ENCODE measurements at regions not wholly inside any gene's neighbourhood (a gene's known extent, or its start where the extent isn't known, plus 50 kb on each side); places are given as distances from the start of the nearest gene placed in this dataset.

DNA sequence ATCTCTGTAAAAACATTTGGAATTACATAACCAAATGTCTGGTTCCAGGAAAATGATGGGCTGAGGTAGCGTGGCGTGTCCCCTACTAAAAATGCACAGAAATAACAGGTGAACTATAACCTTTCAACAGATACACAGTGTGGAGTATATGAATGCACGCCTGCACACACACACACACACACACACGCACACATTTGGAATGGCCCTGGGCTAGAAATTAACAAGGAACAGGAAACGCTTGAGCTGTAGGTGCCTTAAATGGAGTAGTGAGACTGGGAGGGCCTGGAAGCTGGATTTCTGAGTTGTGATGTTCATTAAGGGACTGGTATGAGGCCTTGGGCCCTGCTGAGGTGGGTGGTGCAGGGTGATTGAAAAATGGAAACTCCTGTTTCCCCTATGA lies 246.5 kb upstream of the C1orf174 start:
- DNase-seq, result no peak

DNA sequence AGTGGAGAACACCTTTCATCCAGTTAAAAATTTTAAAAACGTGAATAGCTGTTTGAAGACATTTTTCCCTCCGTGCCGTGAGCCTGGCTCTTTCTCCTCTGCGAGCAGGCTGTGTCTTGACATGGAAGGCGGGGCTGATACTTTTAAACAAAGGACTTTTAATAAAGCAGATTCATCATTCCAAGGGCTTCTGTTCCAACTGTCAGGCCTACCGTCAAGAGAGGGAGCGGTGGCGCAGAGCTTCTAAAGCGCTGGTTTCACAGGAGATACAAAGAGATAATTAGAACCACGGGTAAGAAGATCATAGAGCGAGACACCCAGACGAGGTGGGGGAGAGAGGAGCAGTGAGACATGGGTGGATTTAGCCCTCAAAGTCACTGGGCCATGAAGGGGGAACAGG lies 247.4 kb upstream of the C1orf174 start:
- DNase-seq, result no peak

DNA sequence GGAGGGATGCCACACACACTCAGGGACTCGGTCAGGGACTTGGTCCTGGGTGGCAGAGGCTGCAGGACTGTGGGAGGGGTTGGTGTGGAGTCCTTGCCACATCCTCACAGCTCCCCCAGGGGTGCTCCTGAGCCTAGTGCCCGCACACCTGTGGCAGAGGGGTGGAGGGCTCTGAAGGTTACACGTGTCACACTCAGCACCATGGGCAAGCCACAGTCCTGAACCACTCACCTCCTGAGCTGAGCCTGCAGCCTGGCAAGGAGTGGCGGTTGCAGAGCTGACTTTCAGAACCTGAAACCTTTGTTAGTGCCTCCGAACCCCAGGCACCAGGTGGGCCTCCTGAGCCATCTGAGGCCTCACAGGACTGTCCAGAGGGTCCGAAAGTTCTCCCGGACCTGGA lies 249.2 kb upstream of the C1orf174 start:
- DNase-seq, result no peak

DNA sequence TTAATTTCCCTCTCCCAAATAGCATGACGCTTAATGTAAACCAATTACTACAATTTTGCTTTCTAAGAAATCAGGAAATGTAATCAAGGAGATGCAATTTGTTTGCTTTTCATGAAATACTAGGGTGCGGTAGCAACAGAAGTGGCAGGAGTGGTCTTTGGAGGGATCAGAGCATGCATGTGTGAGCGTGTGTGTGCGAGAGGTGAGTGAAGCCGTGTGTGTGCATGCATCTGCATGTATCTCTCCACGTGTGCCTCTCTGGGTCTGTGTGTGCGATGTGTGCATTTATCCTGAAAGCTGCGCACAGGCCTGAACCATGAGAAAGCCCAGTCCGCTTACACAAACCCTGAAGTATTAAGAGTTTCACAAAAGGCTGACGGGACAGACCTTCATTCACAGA lies 249.8 kb upstream of the C1orf174 start:
- no peak for DNase-seq

DNA sequence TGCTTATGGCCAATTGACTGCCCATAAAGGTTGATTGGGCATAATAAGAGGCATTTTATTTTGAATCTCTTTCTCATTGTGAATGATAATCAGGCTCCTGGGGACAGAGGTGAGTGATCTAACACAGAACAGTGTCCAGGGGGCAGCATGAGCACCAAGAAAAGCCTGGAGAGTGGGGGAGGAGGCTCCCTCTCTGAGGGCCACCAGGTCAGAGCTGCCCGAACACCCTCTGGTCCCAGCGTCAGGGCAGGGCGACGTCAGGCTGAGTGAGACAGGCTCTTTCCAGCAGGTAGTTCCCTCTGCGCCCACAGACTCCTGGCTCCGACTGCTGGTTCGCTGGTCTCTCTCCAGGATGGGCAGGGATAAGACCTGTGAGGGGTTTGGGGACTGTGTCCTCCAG lies 250.2 kb upstream of the C1orf174 start:
- no peak for DNase-seq

DNA sequence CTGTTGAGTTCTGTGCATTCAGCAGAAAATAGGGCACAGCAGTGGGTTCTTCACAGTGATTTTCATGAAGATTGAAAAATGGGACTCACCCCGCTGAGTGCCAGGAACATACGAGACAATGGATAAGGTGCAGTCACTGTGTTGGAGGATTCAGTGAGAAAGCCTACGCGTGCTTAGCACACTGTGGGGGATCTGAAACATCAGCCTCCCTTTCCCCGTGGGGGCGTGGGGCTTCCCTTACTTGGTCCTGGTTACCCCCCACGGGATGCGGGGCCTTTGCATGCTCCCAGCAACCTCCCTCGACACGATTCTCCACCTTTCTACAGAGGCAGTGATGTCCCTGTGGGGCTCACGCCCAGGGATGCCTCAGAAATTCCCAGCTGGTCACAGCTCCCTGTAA lies 252.2 kb upstream of the C1orf174 start:
- DNase-seq, result no peak

DNA sequence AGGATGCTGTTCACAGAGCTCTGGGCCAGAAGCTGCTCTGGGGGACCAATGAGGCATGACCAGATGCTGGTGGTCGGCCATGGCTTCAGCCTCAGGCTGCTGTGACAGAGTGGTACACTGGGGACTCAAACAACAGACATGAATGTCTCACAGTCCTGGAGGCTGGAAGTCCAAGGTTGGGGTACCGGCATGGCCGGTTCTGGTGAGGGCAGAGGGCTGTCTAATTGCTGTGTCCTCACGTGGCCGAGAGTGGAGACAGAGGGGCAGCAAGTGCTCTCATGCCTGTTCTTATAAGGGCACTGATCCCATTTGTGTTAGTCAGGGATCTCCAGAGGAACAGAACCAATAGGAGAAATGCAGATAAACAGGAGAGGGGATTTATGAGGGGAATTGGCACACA lies 253.5 kb upstream of the C1orf174 start:
- DNase-seq, result no peak

DNA sequence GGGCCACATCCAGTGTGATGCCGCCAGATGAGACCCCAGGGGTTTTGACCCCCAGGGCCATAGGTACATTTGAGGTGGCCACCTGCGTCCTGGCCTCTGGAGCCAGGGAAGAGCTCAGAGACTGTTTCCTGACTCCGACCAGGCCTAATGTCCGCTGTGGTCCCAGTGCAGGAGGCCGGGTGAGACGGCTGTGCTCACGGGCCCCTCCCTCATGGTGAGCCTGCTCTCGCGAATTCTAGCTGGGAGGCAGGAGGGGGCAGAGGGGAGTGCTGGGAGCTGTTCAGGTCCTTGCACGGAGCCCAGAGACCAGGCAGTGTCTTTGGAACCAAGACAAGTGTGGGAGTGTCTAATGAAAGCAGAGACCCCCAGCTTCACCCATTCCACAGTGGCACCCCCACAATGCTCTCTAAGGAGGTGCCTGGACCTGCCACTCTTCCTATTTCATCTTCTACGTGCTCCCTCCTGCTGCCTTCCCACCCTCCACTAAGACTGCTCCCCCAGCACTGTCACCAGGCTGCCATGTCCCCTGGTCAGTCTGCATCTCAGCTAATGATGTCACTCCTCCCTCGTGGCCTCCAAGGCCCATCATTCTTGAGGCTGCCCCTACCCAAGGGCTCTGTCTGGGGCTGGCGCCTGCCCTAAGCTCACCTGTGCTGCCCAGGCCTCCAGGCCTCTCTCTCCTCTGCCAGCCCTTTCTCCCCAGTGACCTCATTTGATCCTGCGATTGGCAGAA lies 256.3 kb upstream of the C1orf174 start:
- no peak for DNase-seq

DNA sequence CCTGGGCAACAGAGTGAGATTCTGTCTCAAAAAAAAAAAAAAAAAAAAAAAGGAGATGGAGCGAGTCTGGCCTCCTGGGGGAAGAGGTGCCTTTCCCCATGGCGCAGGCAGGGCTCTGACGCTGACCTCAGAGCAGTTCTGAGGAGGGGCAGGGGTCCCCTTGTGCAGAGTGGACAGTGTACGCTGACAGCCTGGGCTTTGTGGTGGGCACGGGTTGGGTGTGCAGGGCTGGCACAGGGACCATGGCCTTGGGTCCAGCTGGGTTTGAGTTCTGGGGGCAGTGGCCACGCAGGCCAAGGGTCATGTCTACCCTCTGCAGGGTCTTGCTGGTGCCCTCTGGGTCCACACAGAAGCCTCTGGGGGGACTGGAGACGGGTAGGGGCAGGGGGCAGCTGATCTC lies 260.1 kb upstream of the C1orf174 start:
- DNase-seq, result no peak

DNA sequence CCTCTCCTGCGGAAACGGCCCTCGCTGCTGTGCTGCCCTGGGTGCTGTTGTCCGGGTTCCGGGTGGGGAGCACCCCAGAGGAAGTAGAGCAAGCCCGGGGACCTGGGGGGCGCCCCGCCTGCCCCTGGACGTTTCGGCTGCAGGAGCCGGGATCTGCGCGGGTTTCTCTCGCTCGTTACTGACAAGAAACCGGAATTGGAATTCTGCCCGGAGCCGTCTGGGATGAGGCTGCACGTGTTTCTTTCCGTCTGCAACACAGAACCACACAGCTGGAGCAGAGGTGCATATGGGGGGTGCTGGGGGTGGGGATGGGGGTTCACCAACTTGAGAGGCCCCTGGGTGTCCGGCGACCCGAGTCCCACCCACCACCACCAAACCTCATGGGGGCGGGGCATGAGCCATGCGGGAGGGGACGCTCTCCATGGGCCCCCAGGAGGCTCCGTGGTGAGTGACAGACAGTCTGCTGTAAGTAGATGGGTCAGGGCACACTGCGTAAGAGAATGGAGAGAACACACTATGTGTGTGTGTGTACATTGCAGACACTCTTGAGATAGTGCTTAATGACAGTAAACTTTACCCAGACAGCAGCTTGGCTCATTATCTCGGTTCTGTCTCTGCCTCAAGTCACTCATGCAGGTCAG lies 261.4 kb upstream of the C1orf174 start:
- DNase-seq, result no peak

DNA sequence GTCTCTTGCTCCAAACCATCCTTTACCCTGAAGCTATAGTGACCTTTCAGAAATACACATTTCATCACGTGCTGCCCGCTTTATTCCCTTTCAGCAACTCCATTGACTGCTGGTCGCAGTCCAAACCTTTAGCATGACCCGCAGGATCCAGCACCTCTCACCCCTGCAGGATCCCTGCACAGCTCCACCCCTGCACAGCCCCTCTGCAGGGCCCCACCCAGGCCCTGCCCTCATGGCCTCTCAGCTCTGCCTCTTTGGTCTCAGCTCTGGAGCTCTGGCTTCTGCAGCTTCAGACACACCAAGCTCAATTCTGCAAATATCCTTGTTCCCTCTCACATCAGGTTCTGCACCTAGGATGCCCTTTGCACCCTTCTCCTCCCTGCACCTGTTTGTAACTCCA lies 264.9 kb upstream of the C1orf174 start:
- no peak for DNase-seq

DNA sequence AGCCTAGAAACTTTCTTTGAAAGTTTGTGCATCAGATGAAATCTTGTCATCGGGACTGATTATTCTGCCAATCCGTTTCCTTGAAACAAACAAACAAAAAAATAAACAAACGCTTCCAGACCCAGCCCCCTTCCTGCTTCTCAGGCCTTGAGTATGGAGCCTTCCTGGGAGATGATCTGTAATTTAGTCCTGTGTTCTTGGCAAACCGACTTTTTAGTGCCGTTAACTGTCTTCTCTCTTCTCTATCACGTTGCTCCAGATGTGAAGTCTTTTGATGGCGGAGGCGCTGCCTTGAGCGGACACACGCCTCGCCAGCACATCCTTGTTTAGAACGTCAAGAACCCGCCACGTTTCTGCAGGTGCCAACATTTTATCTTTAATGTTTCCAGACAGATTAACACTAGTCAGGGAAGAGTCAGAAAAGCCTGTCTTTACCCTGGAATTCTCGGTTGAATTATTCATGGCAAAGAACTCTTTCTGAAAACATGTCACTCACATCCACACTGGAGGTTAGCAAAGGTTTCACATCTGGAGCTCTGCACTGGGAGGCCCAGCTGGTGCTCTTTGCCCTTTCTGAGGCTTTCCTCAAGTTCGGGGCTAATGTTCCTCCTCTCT lies 265.7 kb upstream of the C1orf174 start:
- DNase-seq, result no peak

DNA sequence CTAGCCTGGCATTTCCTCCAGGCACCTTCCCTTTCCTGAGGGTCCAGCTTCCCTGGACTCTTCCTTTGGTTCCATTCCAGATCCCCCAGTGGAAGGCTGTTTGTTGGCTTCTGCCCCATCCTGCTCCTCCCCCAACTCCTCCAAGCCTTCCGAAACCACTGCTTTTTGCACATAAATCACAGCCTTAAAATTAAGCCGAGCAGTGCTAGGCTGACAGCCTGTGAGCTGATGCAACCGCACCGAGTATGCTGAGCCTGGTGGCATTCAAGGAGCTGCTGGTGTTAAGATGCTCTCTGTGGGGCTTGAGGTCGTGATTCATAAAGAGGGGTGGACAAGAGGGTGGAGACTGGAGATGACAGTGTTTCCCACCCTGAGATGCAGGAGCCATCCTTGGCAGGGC lies 266.6 kb upstream of the C1orf174 start:
- DNase-seq, result no peak

DNA sequence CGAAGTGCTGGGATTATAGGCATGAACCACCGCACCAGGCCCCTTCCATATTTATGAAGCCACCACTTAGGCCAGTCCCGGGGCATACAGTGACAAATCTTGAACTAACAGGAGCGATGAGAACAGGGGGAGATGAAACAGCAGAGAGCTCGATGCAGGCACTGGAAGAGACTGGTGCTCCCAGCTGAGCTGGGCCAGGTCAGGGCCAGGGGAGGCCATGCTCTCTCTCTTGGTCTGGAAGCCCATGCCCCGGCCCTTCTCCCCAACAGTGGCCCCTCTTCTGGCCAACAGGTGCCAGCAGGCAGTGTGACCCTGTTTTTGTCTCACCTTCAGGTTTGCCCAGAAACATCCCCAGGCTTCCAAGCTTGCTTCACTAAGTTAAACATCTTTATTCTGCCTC lies 269.9 kb upstream of the C1orf174 start:
- no peak for DNase-seq

DNA sequence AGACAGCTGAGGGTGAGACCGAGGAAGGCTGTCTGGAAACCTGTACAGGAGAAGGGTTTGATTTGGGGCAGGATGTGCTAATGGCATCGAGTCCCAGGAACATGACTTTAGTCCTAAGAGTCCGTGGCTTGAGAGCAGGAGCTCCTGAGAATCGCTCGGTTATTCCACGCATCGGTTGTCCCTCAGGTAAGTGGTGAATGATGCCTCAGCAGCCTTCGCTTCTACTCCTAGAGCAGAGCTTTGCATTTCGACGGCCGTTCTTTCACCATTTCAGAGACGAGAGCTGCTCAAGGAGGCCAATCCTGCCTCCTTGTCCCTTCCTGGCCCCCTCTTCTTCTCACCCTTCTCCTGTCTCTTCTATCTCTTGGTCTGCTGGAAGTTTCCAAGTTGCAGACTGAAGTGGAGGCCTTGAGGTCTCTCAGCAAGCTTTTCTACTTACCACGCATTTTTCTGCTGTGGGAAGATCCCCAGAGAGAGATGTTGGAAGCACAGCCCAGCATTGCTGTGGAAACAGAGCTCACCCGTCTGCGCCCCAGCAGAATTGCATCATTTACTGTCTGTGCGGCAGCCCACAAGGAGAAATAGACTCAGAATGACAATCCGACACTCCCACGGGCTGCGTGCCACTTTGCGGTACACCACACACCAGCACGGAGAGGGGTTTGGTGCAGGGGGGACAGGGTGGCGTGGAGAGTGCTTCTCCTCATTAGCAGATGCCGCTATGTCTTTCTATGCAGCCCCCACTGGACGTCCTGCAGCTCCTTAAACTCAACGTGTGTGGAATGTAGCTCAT lies 270.7 kb upstream of the C1orf174 start:
- DNase-seq, result no peak

DNA sequence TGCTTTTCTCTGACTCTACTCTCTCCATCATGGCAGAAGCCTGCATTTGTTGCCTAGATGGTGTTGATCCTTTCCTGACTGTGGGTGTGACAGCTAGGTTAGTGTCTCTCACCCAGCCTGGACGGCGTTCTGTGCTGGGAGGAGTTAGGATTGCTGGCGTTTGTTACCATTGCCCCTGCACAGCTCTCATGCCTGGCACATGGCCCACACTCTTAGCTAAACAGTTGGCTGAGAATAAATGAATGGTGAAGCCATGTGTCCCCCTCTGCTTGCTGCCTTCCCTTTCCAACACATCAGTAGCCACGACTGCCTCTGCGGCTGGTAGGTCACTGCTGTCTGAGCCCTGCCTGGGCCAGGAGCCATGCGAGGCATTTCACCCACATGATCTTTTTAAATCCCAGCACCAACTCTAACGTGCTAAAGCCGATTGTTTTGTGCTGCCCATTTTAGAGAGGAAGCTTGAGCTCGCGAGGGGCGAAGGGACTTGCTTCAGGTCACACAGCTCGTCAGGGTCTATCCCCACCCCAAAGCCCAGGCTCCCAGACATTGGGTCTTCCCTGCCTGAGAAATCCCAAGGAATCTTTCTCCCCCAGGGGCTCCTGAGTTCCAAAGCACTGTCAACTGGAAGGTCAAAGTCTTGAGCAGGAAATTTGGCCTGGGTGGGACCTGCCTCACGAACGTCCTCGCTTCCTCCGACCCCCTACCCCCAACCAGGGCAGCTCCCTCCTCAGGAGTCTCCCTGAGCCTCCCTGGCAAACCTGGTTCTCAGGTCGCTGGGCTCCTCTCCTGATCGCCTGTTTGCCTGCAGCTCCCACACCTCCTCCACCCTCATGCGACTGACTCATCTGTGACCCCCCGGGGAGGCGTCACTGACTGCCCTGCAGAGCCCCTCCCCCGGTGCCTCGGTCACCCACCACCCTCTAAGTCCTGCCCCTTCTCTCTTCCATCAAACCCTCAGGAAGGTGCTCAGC lies 271.7 kb upstream of the C1orf174 start:
- DNase-seq, result no peak

DNA sequence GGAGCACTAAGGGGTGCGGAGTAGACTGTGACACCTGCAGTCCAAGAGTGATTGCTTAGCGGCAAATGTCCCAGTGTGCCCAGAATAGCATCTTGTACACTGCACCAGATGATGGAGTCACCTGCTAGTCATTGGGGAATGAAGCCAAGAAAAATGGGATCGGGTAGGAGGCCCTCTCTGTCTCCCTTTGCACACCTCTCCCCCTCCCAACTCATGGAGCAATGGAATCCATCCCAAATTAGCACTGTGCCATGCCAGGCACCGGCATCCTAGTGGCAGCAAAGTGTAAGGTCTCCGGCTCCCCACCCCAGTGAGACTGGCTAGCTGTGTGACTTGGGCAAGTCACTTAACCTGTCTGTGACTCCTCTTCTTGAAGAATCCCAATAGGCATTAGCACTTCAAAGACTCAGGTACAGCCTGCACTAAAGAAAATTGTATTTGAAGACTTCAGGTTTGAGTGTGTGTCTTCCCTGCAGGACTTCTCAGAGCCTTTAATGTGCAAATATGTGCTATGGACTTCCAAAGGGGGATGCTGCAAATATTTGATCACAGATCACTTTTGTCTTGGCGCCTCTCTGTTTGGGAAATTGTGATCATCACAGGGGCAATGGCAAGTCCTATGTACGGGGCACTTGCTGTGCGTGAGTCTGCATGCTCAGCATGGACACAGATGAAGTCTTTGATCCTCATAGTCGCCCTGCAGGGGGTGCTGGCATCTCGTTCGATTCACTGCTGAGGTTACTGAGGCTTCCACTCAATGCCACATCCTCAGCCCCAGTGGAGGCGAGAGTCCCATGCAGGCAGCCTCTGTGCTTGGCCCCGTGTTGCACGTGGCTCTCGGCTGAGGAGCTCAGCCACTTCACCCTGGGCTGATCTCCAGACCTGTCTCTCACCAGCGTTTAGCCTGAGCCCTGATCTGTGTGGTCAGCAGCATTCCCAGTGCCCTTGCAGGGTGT lies 272.9 kb upstream of the C1orf174 start:
- DNase-seq, result no peak

DNA sequence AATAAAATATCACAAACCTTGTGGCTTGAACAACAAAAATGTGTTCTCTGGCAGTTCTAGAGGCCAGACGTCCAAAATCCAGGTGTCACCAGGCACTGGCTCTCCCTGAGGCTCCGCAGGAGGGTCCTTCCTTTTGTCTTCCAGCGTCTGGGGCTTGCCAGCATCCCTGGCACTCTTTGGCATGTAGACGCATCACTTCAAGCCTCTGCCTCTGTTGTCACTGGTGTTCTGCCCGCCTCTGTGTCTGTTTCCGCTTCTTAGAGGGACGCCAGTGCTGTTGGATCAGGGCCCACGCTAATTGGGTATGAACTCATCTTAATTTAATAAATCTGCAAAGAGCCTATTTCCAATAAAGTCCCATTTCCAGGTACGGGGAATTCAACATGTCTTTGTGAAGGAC lies 273.7 kb upstream of the C1orf174 start:
- DNase-seq, result no peak

DNA sequence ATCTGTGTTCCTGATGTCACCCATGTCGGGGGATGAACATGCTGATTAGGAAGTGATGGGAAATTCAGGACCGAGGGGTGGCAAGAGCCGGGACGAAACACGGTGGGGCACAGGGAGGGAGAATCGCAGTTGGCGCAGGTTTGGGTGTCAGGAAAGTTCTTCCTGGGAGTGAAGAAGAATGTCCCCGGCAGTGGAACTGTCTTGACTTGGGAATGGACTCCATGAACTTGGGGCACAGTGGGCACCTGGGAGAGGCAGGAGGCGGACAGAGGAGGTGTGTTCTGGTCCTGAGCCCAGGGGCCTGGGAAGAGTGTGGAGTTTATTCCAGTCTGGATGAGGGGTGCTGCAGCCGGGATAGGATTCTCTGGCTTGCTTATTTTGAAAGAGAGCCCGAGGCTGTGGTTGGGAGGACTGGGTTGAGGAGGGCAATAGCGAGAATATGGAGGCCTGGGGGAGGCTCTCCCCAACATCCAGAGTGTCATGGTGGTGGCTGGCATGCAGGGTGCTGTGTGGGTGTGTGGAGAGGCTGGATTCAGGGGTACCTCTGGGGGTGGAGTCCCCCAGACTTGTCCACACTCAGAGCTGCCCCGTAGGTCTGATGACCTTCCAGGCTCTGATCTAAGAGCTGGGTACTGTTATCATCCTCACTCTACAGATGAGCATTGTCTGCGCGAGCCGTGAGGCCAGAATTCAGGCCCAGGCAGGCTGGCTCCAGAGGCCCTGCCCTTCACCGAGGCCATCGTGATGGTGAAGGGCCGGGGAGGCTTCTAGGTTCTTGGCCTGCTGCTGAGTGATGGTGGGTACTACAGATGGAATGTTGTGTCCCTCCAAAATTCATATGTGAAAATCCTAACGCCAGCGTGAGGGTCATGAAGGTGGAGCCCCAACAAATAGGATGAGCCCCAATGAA lies 274.5 kb upstream of the C1orf174 start:
- DNase-seq, result no peak

Data from NCI-H2029 treated with DMSO at 0.1 percent for 48 hours (cell line).